GM06990 (cell line): ENCODE measurements at regions not wholly inside any gene's neighbourhood (a gene's known extent, or its start where the extent isn't known, plus 50 kb on each side); places are given as distances from the start of the nearest gene placed in this dataset.

Experiments used
- DNase-seq: peaks from one replicate; pipeline ENCODE4 v3.0.0-alpha.2; 2011; ENCODE audit not compliant: insufficient read length; ENCODE audit errors: extremely low read depth
- H3K27me3 ChIP-seq: replicated peaks from 2 replicates; pipeline ENCODE4 v1.6.0; 2011; ENCODE audit warnings: low read length; ENCODE audit not compliant: control insufficient read depth, insufficient read depth
- H3K36me3 ChIP-seq: 2 replicates; pipeline ENCODE4 v1.5.1; 2011; ENCODE audit warnings: low read length; ENCODE audit not compliant: control insufficient read depth, insufficient read depth
- H3K4me3 ChIP-seq: replicated peaks from 2 replicates; pipeline ENCODE4 v1.5.1; 2011; ENCODE audit warnings: low read depth, mild to moderate bottlenecking, control low read depth, low read length
- CTCF ChIP-seq: IDR thresholded peaks from 2 replicates; pipeline ENCODE4 v1.5.1; 2011; ENCODE audit warnings: low read length, control low read depth, mild to moderate bottlenecking, inconsistent platforms; ENCODE audit not compliant: insufficient read depth, poor library complexity, severe bottlenecking

- Histone ChIP-seq H3K4me3 (no peak overlapping the region), H3K27me3 (no peaks in the 10 kb centered on the region), H3K36me3 (no peaks in the 10 kb centered on the region)
- TF ChIP-seq CTCF, result no peak
- no peak for DNase-seq
Measured at GRCh38 chr5:112560371-112560770, 141.3 kb upstream of the EPB41L4A start.

GRCh38 chr5:112563169-112563826 lies 144.2 kb upstream of the EPB41L4A start:
- DNase-seq, result no peak
- TF ChIP-seq CTCF, result no peak
- Histone ChIP-seq H3K36me3 (no peaks in the 10 kb centered on the region), H3K27me3 (no peaks in the 10 kb centered on the region), H3K4me3 (no peak overlapping the region)

GRCh38 chr5:112566251-112566650 lies 147.2 kb upstream of the EPB41L4A start:
- TF ChIP-seq CTCF, result no peak
- Histone ChIP-seq H3K27me3 (no peaks in the 10 kb centered on the region), H3K4me3 (no peak overlapping the region), H3K36me3 (no peaks in the 10 kb centered on the region)
- DNase-seq, result no peak

DNA sequence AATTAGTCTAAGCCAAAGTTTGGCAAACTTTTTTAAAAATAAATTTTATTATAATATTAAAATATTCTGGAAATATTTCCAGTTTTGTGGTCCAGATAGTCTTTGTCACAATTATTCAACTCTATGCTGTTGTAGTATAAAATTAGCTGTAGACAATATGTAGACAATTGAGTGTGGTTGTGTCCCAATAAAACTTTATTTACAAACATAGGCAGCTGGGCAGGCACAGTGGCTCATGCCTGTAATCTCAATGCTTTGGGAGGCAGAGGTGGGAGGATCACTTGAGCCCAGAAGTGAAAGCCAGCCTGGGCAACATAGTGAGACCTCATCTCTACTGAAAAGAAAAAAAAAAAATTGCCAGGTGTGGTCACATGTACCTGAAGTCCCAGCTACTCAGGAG lies 150.5 kb upstream of the EPB41L4A start:
- no peak for TF ChIP-seq CTCF
- DNase-seq, result no peak
- no peaks in the 10 kb centered on the region for H3K27me3 ChIP-seq
- H3K4me3 ChIP-seq, result no peak overlapping the region
- no peaks in the 10 kb centered on the region for H3K36me3 ChIP-seq

- Histone ChIP-seq H3K27me3 (no peaks in the 10 kb centered on the region), H3K4me3 (no peak overlapping the region), H3K36me3 (no peaks in the 10 kb centered on the region)
- no peak for TF ChIP-seq CTCF
- DNase-seq, result no peak
Measured at GRCh38 chr5:112570708-112571444, 151.8 kb upstream of the EPB41L4A start.
